ENCODE measurements at regions not wholly inside any gene's neighbourhood (a gene's known extent, or its start where the extent isn't known, plus 50 kb on each side); places are given as distances from the start of the nearest gene placed in this dataset.
"Not testable (repeated sequence)": the region's sequence is repeated elsewhere in the genome, so short reads cannot be mapped to it uniquely, and the experiment has no call there.

DNA sequence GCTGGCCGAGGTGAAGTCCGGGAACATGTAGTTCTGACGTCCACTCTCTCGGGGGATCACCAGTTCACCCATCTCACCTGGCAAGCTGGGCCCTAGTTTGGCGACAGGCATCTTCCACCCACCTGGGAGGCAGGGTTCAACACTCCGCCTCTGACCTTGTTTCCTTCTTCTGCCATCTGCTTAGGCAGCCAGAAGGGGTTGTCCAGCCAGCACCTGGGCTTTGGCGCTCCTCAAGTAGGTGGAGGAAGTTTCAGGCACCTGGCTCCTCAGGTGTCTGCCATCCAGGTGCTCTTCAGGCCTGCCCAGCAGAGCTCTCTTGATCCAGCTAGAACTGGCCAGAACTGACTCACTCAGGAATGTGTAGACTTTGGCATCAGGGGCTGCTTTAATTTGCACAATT, 267.8 kb upstream of the POTEB2 start:
- TF ChIP-seq, protein P1, sequence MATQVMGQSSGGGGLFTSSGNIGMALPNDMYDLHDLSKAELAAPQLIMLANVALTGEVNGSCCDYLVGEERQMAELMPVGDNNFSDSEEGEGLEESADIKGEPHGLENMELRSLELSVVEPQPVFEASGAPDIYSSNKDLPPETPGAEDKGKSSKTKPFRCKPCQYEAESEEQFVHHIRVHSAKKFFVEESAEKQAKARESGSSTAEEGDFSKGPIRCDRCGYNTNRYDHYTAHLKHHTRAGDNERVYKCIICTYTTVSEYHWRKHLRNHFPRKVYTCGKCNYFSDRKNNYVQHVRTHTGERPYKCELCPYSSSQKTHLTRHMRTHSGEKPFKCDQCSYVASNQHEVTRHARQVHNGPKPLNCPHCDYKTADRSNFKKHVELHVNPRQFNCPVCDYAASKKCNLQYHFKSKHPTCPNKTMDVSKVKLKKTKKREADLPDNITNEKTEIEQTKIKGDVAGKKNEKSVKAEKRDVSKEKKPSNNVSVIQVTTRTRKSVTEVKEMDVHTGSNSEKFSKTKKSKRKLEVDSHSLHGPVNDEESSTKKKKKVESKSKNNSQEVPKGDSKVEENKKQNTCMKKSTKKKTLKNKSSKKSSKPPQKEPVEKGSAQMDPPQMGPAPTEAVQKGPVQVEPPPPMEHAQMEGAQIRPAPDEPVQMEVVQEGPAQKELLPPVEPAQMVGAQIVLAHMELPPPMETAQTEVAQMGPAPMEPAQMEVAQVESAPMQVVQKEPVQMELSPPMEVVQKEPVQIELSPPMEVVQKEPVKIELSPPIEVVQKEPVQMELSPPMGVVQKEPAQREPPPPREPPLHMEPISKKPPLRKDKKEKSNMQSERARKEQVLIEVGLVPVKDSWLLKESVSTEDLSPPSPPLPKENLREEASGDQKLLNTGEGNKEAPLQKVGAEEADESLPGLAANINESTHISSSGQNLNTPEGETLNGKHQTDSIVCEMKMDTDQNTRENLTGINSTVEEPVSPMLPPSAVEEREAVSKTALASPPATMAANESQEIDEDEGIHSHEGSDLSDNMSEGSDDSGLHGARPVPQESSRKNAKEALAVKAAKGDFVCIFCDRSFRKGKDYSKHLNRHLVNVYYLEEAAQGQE (IDR thresholded peaks at IDR 0.05; ENCODE audit: unreplicated experiment): not testable (repeated sequence)
- TF ChIP-seq, protein P2, sequence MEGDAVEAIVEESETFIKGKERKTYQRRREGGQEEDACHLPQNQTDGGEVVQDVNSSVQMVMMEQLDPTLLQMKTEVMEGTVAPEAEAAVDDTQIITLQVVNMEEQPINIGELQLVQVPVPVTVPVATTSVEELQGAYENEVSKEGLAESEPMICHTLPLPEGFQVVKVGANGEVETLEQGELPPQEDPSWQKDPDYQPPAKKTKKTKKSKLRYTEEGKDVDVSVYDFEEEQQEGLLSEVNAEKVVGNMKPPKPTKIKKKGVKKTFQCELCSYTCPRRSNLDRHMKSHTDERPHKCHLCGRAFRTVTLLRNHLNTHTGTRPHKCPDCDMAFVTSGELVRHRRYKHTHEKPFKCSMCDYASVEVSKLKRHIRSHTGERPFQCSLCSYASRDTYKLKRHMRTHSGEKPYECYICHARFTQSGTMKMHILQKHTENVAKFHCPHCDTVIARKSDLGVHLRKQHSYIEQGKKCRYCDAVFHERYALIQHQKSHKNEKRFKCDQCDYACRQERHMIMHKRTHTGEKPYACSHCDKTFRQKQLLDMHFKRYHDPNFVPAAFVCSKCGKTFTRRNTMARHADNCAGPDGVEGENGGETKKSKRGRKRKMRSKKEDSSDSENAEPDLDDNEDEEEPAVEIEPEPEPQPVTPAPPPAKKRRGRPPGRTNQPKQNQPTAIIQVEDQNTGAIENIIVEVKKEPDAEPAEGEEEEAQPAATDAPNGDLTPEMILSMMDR (conservative IDR thresholded peaks at IDR 0.05; ENCODE audit: low read depth in 2 of 2): not testable (repeated sequence)
- TF ChIP-seq CREB1 (CRISPR knock-in tag; IDR thresholded peaks at IDR 0.05; ENCODE audit: low read depth); ZNF331 (CRISPR knock-in tag; IDR thresholded peaks at IDR 0.05; ENCODE audit: low read depth); POLR2AphosphoS5 (IDR thresholded peaks at IDR 0.05; ENCODE audit: low read depth): not testable (repeated sequence)

Data from GM23338 (cell line).